Heart left ventricle (tissue), 13 donors: ENCODE measurements at regions not wholly inside any gene's neighbourhood (a gene's known extent, or its start where the extent isn't known, plus 50 kb on each side); places are given as distances from the start of the nearest gene placed in this dataset.

Experiments
- CTCF ChIP-seq, 12 donors: fragments of 200-600 bp; sonication (generic) in 4 of 12; IDR thresholded peaks; one replicate each; pipeline versions ENCODE4 v1.5.0 to v1.8.0; 2018 to 2022; ENCODE audit warnings: antibody characterized with exemption in 12 of 12, mild to moderate bottlenecking in 5 of 12
- POLR2A ChIP-seq, 2 donors: fragments of 450-650 bp; IDR thresholded peaks; one replicate each; pipeline ENCODE4 v1.6.1; 2017; ENCODE audit warnings: antibody characterized with exemption in 2 of 2, mild to moderate bottlenecking in 2 of 2, moderate library complexity in 2 of 2
- donor health status: ischemic (EF 13 %, LVEDD 7.1; RV severe dilation, severe dysfunction).
- donor health status: DM: no; HTN: yes; CAD: no.
- donor health status: DM: no; HTN: no; CAD: no.
- donor health status: ischemic (EF 25% LVEDD 6.9; RV normal size, moderate dysfunction).
- donor health status: ischemic (EF 25% LVEDD 5.7; RV mildly dilated, moderate dysfunction).
- donor health status: ischemic (EF 35%, LVEDD 5.7; RV mildly dilated, moderate dysfunction).
- donor health status: nonischemic (EF 11% LVEDD 7.7; RV severe dilation, severe dysfunction).
- donor health status: DM: yes; HTN: yes; CAD: no.
- donor health status: PGD.
- donor health status: ischemic (EF 29% LVEDD 5.4; RV normal size, mild dysfunction).
- donor health status: nonischemic (EF 23%, LVEDD 6.1; RV moderate dilation, normal function).

- TF ChIP-seq POLR2A (IDR thresholded peaks at IDR 0.05) (no peak), CTCF (IDR thresholded peaks at IDR 0.05) (no peak)
Measured at GRCh38 chr4:124593494-124593893, 119.0 kb downstream of the ANKRD50 start.
